T47D (cell line): ENCODE measurements at regions not wholly inside any gene's neighbourhood (a gene's known extent, or its start where the extent isn't known, plus 50 kb on each side); places are given as distances from the start of the nearest gene placed in this dataset.

Experiments used
- DNase-seq, 2 experiments: peaks; one replicate each; pipeline versions ENCODE4 v3.0.0 to v3.0.0-alpha.2; 2011 to 2012; ENCODE audit warnings: low read depth in 1 of 2, low spot score in 1 of 2
- JUND ChIP-seq: IDR thresholded peaks from 2 replicates; pipeline ENCODE4 v1.6.1; 2012; ENCODE audit warnings: low read depth
- in situ Hi-C: cut with HindIII; loops from 2 replicates; pipeline ENCODE4 v1.10.0; 2016; ENCODE audit warnings: low sequenced_read_pairs, low pct_unique_long_range_greater_than_20kb

DNA sequence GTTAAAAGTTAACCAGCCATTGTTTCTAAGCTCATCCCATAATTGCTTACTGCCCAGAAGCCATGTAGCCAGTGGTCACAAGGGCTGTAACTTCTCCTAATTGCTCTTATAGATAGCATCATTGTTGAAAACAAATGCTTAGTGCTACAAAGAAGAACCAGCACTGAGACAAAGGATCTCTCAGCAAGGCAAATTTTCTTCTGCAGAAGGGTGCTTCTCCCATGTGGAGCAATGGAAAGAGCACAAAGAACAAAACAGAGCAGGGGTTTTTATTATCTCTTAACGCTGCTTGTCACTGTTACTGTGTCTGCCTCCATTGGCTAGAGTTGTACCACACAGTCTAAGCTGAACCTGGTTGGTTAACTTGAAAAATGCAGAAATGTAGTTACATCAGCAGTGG, 1036.8 kb downstream of the UQCRFS1 start:
- in situ Hi-C loops, result no loop called here
- no peak for TF ChIP-seq JUND
- DNase-seq, result no peak

GRCh38 chr19:28171983-28172382, 1041.0 kb downstream of the UQCRFS1 start:
- no peak for TF ChIP-seq JUND
- in situ Hi-C loops, result no loop called here

GRCh38 chr19:28170066-28170465, 1042.9 kb downstream of the UQCRFS1 start:
- DNase-seq, result no peak
- in situ Hi-C loops, result no loop called here
- TF ChIP-seq JUND, result no peak

More at GRCh38 chr19:28171983-28172382, 1041.0 kb downstream of the UQCRFS1 start:
- DNase-seq, result no peak

DNA sequence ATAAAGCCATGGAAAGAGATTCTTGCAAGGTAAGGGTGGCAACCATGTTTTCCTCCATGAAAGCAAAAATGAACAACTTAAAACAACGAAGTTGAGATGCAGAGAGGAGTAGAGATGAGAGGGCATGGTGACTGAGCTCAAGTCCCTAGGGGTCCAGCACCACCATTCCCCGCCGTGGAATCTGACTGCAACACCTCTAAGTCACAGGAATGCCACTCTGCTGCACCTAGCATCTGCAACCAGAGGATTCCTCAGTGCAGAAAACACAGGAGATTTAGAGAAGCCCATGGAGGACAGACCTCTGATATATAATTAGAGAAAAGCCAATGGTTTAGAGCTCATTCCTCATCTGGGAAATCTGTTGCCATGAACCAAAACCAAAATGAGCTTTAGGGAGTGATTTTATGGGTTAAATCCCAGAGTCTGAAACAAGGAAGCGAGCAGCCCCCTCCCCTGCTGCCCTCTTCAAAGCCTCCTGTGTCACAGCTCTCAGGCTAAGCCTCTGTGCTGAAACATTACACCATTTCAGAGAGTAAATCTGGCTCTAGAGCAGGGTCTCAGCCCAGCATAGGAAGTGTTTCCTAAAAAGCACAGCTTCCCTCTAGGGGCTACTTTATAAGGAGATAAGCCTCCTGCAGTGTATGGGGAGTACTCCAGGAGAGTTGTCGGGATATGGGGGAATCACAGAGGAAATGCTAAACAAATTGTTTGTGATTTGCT, 1043.6 kb downstream of the UQCRFS1 start:
- no peak for TF ChIP-seq JUND
- no peak for DNase-seq
- in situ Hi-C loops, result no loop called here

DNA sequence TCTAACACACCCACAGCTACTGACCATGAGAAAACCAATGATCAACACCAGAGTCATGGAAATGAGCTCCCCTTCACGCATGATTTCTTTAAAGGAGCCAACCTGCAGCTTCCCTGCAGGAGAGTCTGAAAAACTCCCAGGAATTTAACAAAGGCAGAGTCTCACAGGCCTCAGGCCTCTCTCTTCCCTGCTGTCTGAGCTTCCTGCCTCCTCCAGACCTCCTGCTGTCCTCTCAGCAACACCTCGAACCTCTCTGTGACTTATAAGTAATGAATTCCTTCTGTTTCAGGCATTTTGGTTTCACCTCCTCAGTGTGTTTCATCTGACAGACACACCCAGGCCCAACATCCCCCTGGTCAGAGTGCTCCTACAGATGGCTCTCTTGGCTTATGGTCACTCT, 1044.4 kb downstream of the UQCRFS1 start:
- no peak for TF ChIP-seq JUND
- no peak for DNase-seq
- in situ Hi-C loops, result no loop called here

- DNase-seq, result no peak
- in situ Hi-C loops, result no loop called here
- TF ChIP-seq JUND, result no peak
Measured at GRCh38 chr19:28166025-28166424, 1046.9 kb downstream of the UQCRFS1 start.

DNA sequence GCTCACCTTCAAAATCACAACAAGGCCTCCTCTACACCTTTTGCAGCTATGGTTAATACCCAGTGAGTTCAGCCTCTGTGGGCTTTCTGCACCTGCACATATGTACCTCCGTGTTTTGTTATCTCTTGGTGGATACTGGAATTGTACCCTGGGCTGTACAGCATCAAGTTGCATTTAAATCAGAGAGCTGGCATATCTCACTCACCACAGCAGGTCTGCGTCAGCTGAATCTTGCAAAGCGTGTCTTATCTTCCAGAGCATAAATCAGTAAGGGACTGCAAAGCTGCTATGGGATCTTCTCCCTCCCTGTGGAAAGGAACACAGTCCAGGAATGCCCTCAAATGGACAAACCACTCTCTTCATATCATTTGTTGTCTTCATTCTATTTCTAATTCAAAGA, 1048.7 kb downstream of the UQCRFS1 start:
- in situ Hi-C loops, result no loop called here
- no peak for TF ChIP-seq JUND
- DNase-seq, result no peak

DNA sequence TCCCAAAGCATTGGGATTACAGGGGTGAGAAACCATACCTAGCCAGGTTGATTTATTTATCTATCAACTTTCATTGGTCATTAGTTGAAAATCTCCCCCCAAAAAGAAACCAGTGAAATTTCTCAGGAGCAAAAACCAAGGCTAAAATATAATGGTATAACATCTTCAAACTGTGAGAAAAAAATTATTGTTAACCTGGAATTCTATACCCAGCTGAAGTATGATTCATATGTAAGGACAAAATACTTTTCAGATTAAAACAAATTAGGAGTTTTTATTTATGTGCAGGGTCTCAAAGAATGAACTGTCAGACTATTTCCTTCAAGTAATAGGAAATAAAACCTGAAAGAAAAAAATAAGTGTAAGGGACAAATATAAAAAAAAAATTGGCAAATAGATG, 1053.9 kb downstream of the UQCRFS1 start:
- no peak for TF ChIP-seq JUND
- no peak for DNase-seq
- in situ Hi-C loops, result no loop called here

- no peak for DNase-seq
- TF ChIP-seq JUND, result no peak
- in situ Hi-C loops, result no loop called here
Measured at GRCh38 chr19:28155265-28155664, 1057.7 kb downstream of the UQCRFS1 start.

GRCh38 chr19:28154077-28154476, 1058.9 kb downstream of the UQCRFS1 start:
- DNase-seq, result no peak
- in situ Hi-C loops, result no loop called here
- TF ChIP-seq JUND, result no peak

- in situ Hi-C loops, result no loop called here
Measured at GRCh38 chr19:28153123-28153522, 1059.8 kb downstream of the UQCRFS1 start.

DNA sequence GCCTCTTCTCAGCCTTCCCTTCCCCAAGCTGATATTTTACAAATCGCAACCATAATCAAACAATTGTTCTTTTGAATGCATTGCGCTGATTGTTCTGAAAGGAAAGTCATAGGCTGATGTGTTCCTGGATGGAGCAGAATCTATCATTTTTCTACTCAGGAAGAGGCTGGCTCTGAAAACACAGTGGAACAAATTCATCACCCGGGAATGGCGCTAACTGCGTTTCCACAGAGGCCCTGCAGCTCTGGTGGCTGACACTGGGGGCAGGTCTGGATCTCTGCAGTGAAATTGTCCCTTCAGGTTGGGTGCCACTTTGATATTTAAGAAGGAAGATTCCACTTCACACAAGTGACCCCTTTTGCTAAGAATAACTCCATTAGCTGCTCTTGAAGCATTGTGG, 1060.8 kb downstream of the UQCRFS1 start:
- no peak for DNase-seq
- in situ Hi-C loops, result no loop called here
- no peak for TF ChIP-seq JUND

More at GRCh38 chr19:28153123-28153522, 1059.8 kb downstream of the UQCRFS1 start:
- no peak for DNase-seq
- no peak for TF ChIP-seq JUND

GRCh38 chr19:28150129-28150528, 1062.8 kb downstream of the UQCRFS1 start:
- TF ChIP-seq JUND, result no peak
- DNase-seq, result no peak
- in situ Hi-C loops, result no loop called here

DNA sequence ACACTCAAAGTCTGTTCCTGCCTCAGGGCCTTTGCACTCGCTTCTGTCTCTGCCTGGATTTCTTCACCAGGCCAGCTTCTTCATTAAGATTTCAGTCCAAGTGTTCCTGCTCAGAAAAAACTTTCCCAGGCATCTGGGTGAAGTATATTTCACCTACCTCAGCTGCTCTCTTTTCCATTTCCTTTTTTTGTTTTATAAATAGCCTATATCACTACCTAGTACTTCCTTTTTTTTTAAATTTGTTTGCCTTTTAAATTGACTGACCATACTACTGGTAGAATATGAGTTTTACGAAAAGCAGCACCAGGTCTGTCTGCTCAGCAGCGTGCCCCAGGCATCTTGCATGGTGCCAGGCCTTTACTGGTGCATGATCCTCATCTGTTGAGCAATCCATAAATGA, 1064.4 kb downstream of the UQCRFS1 start:
- in situ Hi-C loops, result no loop called here
- TF ChIP-seq JUND, result no peak
- no peak for DNase-seq

DNA sequence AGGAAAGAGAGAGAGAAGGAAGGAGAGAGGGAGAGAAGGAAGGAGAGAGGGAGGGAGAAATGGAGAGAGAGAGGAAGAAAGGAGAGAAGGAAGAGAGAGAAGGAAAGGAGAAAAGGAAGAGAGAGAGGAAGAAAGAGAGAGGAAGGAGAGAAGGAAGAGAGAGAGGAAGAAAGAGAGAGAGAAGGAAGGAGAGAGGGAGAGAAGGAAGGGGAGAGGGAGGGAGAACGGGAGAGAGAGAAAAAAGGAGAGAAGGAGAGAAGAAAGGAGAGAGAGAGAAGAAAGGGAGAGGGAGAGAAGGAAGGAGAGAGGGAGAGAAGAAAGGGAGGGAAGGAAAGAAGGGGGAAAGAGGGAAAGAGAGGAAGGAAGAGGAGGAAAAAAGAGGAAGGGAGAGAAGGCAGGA, 1070.7 kb downstream of the UQCRFS1 start:
- no peak for DNase-seq
- in situ Hi-C loops, result no loop called here
- no peak for TF ChIP-seq JUND
